C1 segment of cervical spinal cord (tissue), 14 donors: ENCODE measurements at regions not wholly inside any gene's neighbourhood (a gene's known extent, or its start where the extent isn't known, plus 50 kb on each side); places are given as distances from the start of the nearest gene placed in this dataset.

Experiments
- DNase-seq, 14 donors: peaks; one replicate each; lab custom pipeline; 2025; lab: John Stamatoyannopoulos, UW

DNA sequence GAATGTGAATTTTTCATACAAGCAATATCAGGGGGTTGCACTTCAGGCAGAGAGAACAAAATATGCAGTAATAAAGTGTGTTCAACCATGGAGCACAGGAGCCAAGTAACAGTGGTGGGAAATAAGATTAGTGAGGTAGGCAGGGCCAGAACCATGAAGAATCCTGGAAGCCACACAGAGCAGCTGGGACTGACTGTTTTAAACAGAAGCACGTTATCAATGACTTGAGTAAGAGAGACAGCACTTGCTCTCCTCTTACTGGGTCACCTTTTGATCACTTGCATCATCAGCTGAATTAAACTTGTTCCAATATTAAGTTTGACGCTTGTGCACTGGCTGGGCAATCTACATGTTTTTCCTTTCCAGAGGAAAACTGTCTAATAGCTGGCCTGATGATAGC, 238.5 kb downstream of the TBX18 start:
- no peak for DNase-seq

DNA sequence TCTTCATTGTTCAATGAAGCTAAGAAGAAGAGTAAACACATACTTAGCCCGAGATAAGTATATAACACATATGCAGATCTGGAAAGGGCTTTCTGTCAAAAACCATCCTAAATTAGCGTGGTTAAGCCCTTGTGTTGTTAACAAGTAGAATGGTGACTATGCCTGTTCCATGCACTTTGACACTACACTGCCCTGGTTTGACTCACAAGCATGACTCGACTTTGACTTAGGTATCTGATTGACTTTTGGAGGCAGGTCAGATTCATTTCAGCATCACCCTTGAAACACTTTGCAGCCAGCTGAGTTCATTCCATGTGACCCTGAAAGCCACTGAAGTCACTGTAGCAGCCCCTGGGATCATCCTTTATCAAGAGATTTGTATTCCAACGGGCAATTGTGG, 239.8 kb downstream of the TBX18 start:
- DNase-seq: no peak

DNA sequence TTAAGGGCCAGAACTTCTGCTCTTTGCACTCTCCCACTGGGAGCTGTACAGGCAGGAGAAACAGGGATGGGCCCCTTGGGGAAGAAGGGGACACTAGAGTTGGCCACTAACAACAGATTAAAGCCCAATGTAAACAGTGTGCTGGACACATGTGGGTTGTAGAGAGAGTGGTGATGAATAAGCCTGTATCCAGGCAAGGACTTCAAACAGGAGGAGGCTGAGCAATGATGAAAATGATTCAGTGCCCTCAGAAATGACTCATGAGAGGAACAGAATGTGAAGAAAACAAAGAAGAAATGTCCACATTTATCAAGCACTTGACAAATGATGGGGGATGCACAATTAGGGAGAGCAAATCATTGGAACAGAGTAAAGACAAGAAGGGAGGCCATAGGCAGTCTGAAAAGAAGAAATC, 242.3 kb downstream of the TBX18 start:
- DNase-seq: no peak

DNA sequence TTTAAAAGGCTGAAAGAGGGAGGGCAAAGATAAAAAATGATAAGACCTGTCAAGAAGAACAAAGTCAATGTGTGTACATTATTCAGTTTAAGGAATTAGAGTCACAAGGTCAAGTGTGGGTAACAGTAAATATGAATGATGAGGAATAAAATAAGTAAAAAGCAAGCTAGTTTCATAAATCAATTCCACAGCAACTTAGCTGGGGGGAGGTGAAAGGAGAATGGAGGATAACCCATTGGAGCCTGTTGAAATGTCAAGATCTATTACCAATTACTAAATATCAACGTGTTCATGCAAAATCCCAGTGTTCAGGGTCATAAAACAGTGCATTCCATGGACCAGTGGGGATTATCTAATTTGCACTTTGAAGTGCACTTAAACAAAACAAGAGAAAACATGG, 242.9 kb downstream of the TBX18 start:
- DNase-seq: no peak

DNA sequence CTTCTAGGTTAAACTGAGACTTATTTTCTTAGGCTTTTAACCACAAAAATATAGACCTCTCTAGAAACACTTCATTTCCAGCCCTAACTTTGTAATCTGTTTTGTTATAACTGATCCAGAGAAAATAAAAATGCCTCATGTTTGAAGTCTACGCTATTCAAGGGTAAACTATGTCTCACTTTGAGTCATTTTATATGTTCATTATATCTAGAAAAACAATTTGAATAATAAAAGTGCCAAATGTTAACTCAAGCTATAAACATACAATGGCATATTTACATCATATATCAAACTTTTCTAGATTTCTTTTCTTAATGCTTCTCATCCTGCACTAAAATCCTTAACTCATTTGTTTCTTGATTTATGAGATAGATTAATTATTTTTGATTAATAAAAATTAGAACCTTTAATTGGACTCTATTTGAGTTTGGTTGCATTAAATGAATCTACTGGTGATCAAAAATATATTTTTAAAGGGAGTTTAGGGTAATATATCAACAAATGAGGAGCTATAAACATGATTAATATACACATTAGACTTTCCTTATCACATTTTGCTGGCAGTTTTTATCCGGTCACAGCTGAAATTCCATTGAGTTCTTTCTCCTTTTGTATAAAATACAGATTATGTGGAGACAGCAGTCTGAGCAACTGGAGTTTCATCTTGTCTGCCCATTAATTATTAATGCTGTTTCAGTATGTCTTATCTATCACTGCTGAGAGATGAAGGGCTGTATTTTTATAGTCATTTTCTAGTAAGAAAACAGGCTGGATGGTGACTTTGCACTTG, 246.5 kb downstream of the TBX18 start:
- DNase-seq: no peak

DNA sequence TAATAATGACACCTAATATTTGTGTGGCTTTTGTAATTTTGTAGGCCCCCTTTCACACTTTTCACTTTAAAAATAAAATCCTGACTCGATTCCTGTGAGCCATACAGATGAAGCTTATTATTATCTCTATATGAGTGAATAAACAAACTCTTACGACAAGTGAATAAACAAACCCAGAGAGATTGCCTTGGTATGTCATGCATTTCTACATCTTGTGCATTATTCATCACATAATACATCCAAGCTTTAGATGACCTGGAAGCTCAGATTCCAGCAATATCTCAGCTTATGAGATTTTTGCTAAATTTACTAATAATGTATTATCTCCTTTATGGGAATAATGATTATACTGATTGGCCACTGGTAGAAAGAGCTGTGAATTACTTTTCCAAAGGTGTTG, 248.2 kb downstream of the TBX18 start:
- no peak for DNase-seq

DNA sequence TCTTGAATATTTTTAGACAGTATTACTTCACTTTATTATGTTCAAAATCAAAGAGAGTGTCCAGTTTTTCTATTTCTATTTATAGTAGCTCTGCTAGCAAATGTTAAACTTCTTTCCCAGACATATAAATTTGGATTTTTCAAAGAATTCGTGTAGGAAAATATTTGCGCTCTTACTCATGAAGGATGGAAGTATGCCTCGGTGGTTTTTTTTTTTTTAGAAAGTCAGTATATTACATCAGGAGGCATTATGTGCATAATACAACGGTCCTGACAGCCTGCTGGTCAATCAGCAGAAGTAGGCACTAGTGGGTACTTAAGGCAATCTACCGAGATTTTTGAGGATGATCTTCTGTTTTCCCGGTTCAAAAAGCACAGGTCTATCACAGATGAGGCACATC, 249.3 kb downstream of the TBX18 start:
- no peak for DNase-seq

DNA sequence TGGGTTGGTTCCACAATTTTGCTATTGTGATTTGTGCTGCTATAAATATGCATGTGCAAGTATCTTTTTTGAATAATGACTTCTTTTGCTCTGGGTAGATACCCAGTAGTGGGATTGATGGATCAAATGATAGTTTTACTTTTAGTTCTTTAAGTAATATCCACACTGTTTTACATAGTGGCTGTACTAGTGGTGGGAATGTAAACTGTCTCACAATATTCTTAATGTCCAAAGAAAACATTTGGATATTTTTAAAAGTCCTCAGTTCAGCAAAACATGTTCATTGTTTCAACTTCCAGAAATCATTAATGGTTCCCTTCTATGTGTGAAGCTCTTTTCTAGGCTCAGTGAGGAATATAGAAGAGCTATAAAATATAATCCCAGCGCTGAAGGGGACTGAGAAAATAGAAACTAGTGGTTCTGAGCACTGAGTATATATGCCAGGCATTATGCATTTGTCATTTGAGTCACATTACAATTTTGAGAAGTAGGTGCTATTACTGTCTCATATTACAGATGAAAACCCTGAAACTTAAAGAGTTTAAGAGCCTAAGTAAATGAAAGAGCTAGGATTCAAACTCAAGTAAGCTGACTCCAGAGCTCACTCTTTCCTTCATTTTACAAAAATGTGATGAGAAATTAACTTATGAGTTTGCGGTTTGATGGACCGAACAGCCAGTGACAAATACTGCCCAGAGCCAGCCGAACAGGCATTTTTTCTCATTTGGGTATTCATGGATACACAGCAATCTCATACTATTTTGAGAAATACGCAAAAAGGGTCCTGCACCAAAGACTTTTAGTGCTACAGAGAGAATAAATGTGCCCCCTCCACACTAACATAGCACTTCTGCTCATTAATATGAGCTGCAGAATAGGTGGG, 250.1 kb downstream of the TBX18 start:
- no peak for DNase-seq

DNA sequence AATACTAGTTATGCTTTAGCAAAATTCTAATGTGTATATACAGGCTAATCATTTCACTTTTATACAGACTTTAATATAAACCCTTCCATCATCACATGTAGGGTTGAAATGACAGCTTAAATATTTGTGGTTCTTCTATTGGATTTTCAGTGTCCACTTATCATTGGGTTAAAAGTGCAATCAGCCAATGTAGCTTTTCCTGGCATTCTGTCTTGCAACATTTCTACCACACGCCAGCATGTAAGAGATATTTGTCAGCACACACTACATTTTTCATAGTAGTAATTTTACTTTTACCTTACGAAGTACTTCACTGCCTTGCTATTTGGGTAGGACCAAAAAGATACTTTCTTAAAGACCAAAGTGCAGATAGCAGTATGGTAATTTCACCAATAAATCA, 252.0 kb downstream of the TBX18 start:
- no peak for DNase-seq

DNA sequence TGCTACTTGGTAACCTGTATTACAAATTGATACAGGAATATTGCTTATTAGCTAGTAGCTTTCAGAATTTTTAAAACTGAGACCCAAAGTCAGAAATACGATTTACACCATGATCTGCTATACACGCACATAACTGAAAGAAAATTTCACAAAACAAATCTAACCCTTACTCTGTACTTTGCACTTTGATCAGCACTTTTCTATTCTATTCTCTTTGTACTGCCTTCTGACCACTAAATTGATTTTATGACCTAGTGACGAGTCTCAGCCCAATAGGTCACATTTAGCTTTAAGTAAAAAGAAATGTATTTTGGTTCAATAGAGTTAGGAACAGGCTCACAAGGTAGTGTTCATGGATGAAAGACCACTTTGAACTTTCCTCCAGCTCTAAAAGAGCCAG, 252.5 kb downstream of the TBX18 start:
- no peak for DNase-seq

DNA sequence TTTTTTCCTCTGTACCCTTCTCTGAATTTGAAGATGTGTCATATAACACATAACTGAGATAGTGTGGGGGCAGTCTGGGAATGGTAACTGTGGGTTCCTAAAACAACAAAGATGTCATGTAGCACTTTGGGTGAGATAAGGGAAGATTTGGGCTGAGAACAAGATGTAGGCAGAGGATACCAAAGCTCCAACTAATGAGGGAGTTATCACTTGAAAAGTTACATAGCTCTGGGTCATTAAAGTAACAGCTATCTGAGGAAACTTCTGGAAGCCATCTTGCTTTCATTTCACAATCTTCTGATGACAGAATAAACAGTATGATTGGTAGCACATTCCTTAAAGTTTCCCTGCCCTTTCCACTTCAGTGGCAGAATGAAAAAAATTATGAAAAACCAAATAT, 255.4 kb downstream of the TBX18 start:
- DNase-seq: no peak

DNA sequence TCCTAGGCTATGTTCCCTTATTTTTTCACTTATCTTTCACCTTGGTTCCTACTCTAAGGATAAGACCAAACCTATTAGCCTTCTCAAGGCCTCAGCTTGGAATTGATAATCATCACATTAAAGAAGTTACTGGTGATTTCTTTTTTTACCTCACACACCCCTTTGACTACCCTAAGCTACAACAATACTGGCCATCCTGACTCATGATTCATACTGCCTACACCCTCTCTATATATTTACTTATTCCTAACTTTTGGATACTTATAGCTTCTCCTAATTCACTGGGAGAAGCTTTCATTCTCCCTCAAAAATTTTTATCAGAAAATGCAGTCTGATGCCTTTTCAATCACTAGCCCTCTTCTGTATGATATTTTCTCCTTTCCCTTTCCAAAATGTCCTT, 256.1 kb downstream of the TBX18 start:
- DNase-seq: no peak

DNA sequence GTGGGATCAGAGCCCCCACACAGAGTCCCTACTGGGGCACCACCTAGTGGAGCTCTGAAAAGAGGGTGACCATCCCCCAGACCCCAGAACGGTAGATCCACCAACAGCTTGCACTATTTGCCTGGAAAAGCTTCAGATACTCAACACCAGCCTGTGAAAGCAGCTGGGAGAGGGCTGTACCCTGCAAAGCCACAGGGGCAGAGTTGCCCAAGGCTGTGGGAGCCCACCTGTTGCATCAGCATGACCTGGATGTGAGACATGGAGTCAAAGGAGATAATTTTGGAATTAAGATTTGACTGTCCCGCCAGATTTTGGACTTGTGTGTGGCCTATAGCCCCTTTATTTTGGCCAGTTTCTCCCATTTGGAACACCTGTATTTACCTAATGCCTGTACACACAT, 260.4 kb downstream of the TBX18 start:
- no peak for DNase-seq

DNA sequence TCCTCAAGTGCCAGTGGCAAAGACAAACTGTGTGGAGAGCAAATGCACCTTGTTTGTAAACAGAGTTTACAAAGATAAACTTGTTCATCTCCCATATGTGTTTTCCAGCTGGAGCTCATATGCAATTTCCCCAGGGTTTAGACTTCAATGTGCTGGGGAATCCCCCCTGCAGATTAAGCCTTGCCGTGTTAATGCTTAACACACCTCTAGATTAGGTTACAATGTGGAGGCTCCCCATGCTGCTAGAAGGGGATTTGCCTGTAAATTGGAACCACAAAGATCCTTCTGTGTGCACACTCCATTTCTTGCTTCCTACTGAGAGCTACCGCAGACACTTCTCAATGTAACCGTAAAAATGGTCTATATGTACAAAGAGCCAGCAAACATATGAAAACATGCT, 263.1 kb downstream of the TBX18 start:
- no peak for DNase-seq

DNA sequence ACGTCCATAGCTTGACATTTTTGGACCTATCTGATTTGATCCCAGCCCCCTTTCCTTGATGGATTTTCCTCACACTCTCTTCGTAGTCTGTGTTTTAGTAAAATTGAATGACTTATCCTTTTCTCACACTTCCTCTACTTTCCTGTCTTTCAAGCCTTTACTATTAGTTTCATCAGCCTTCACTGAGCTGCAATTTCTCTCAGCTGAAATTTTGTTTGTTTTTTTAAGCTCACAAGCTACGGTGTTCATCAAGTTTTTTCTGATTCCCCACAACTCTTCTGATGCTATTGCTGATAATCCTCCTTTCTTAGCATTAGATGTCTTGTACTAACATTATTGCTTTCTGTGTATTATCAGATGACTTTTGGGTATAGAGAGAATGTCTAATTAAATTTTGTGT, 263.7 kb downstream of the TBX18 start:
- DNase-seq: no peak

DNA sequence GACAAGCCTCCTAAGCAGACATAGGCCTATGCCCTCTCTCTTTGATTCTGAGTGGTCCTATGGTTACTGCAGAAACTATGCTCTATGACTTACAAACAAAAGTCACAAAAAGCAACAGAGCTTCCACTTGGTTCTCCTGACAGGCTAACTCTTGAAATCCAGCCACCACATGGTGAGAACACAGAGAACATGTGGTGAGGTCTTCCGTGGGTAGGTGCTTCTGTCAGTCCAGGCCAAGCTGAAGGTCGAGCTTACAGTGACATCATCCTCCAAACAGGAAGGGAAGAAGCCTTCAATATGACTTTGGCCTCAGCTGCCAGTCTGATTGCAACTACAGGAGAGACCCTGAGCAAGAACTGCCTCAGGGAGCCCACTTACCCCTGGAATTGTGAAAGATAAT, 265.5 kb downstream of the TBX18 start:
- no peak for DNase-seq

DNA sequence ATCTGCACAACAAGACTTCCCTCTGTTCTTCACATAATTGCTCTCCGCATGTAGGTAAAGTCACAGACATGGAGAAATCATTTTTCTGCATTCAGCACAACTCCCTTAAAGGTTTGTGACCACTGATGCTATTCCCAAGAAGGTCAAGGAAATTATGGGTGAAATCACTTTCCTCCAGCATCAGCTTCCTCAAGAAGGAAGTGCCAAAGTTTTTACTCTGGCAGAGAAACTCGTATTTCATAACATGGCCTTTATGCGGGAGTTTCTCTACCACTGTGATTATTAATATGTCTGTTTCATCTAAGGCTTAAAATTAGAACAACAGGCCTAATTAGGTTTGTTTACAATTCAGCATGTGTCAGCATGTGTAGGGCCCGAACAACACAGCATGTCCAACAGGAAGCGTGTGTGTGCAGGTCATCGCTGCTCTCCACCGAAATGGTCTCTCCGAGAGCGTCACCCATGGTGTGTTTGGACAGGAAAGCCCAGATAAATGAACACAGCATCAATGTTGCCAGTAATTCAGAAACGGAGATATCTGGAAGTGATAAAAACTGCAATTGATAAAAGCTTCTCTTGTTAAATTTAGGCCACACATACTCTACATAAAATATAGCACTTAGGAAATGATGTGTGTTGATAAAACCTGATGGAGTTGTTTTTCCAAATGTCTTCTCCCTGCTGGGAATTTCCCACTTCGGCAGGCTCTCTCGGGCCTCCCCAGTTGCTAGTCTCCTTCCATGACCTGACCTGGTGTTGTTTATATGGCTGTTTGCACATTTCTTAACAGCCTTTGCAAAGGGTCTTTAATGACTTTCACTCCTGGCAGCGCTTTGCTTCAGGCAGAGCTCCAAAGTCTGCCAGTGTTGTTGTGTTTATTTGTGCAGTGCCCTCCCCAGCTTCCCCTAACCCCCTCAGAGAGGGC, 265.1 kb upstream of the CEP162 start:
- no peak for DNase-seq

DNA sequence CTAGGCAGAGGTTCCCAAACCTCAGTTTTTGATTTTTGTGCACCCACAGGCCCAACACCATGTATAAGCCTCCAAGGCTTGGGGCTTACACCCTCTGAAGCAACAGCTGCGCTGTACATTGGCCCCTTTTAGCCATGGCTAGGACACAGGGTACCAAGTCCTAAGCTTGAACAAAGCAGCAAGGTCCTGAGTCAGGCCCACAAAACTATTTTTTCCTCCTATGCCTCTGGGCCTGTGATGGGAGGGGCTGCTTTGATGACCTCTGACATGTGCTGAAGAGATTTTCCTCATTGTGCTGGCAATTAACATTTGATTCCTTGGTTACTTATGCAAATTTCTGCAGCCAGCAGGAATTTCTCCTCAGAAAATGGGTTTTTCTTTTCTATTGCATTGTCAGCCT, 262.2 kb upstream of the CEP162 start:
- DNase-seq: no peak

DNA sequence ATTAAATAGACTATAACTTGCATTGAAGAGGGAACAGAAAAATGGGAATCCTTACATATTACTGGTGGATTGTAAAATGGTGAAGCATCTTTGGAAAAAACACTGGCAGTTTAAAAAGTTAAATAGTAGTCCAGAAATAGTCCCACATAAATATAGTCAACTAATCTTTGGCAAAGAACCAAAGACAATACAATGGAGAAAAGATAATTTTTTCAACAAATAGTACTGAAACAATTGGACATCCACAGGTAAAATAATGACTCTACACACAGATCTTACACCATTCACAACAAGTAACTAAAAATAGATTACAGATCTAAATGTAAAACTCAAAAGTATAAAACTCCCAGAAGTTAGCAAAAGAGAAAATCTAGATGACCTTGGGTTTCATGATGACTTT, 259.1 kb upstream of the CEP162 start:
- no peak for DNase-seq

DNA sequence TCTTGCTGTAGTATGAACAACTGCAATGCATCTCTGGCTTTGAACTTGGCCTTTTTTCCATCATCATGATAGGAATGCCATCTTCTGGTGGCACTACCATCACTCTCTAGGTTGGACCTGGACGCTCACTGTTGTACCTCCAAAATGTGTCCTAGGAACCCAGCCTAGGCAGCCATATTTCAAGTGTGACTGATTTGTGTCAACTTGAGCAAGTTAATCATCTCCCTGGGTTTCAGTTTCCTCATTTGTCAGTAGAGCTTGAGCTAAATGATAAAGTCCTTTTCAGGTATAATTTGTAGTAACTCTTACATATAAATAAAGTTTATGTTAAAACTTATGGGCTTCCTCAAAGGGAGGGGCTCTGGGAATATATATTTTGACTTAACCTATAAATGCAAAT, 241.7 kb upstream of the CEP162 start:
- DNase-seq: no peak

DNA sequence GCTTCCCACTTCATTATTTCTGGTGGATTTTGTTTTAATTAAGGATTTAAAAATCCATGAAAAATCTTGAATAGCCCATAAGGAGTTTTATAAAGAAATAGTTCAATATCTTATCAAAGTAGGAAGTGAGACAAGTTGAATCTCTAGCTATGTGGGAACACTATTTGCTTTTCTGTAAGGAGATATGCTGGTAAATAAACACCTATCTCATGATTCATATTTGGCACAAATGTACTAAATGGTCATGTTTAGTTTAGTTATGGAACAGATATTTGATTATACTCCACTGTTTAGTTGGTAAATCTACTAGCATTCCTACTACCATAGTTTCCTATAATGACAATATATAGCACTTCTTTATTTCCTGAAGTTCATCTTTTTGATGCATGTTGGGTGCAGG, 239.9 kb upstream of the CEP162 start:
- DNase-seq: no peak

DNA sequence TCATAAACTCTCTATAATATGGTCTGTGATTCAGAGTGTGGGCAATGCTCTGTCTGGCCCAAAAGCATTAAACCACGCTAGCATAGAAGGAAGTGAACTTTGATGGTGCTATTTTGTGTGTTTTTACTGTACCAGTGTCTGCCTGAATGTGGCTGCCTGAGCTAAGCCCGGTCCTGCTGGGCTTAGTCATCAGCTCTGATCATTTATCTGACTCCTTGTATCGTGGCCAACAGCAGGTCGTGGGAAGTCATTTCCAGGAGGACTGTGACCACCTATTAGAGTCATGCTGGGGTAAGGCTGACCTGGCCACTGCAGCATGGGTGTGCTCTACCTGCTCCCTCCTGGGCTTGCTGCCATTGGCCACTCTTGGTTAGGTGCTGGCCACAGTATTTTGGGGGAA, 239.1 kb upstream of the CEP162 start:
- no peak for DNase-seq
